Osteoblast (primary cell): ENCODE measurements at regions not wholly inside any gene's neighbourhood (a gene's known extent, or its start where the extent isn't known, plus 50 kb on each side); places are given as distances from the start of the nearest gene placed in this dataset.

Experiments
- DNase-seq: peaks from one replicate; pipeline ENCODE4 v3.0.0; 2011; ENCODE audit warnings: low spot score, mixed read lengths; ENCODE audit not compliant: insufficient read length; ENCODE audit errors: missing footprints
- H2AFZ ChIP-seq: 2 replicates; pipeline ENCODE4 v1.6.0; 2011; ENCODE audit warnings: mild to moderate bottlenecking, low read length
- H3K27ac ChIP-seq: 2 replicates; pipeline ENCODE4 v1.5.1; 2011; ENCODE audit warnings: mild to moderate bottlenecking, low read depth, low read length, moderate library complexity
- H3K27me3 ChIP-seq: 2 replicates; pipeline ENCODE4 v1.6.0; 2012; ENCODE audit warnings: mild to moderate bottlenecking, control low read depth, inconsistent platforms, low read length, moderate library complexity; ENCODE audit not compliant: insufficient read depth
- H3K36me3 ChIP-seq: 2 replicates; pipeline ENCODE4 v1.5.1; 2011; ENCODE audit warnings: mild to moderate bottlenecking, low read length, control low read depth, moderate library complexity; ENCODE audit not compliant: insufficient read depth
- H3K4me1 ChIP-seq: 2 replicates; pipeline ENCODE4 v1.5.1; 2011; ENCODE audit warnings: mild to moderate bottlenecking, low read length, control low read depth, moderate library complexity; ENCODE audit not compliant: insufficient read depth
- H3K4me2 ChIP-seq: 2 replicates; pipeline ENCODE4 v1.6.0; 2011; ENCODE audit warnings: mild to moderate bottlenecking, low read length; ENCODE audit not compliant: insufficient read depth
- H3K4me3 ChIP-seq: fragments of 200-600 bp; sonication (generic); 3 replicates; pipeline ENCODE4 v1.5.1; 2012; ENCODE audit warnings: mild to moderate bottlenecking, low read length, inconsistent platforms; ENCODE audit not compliant: insufficient read depth
- H3K79me2 ChIP-seq: 2 replicates; pipeline ENCODE4 v1.6.0; 2012; ENCODE audit warnings: mild to moderate bottlenecking, low read length, control low read depth, inconsistent platforms; ENCODE audit not compliant: insufficient read depth
- H3K9me3 ChIP-seq: 2 replicates; pipeline ENCODE4 v1.5.1; 2011; ENCODE audit warnings: low read depth, low read length, control low read depth
- H4K20me1 ChIP-seq: 2 replicates; pipeline ENCODE4 v1.6.0; 2012; ENCODE audit warnings: mild to moderate bottlenecking, low read length, control low read depth; ENCODE audit not compliant: insufficient read depth
- CTCF ChIP-seq: IDR thresholded peaks from 2 replicates; pipeline ENCODE4 v1.5.1; 2011; ENCODE audit warnings: mild to moderate bottlenecking, low read depth, low read length, moderate library complexity; ENCODE audit errors: extremely low read depth

GRCh38 chr12:90023207-90023900, 314.7 kb upstream of the ATP2B1 start:
- H3K4me2 ChIP-seq, result no peak overlapping the region
- H3K4me1 ChIP-seq, result peaks cover 4% of the 10 kb centered on the region
- H3K9me3 ChIP-seq, result no peaks in the 10 kb centered on the region
- DNase-seq, result no peak
- no peak overlapping the region for H3K27ac ChIP-seq
- no peaks in the 10 kb centered on the region for H3K36me3 ChIP-seq
- no peaks in the 10 kb centered on the region for H3K79me2 ChIP-seq
- TF ChIP-seq CTCF, result no peak
- no peaks in the 10 kb centered on the region for H3K27me3 ChIP-seq
- no peak overlapping the region for H2AFZ ChIP-seq
- no peak overlapping the region for H3K4me3 ChIP-seq
- no peaks in the 10 kb centered on the region for H4K20me1 ChIP-seq

GRCh38 chr12:90021795-90022440, 313.3 kb upstream of the ATP2B1 start:
- Histone ChIP-seq H3K27me3 (no peaks in the 10 kb centered on the region), H4K20me1 (no peaks in the 10 kb centered on the region), H3K27ac (no peak overlapping the region), H3K4me1 (no peaks in the 10 kb centered on the region), H3K4me2 (no peak overlapping the region), H3K4me3 (no peak overlapping the region), H2AFZ (no peak overlapping the region), H3K9me3 (no peaks in the 10 kb centered on the region), H3K36me3 (no peaks in the 10 kb centered on the region), H3K79me2 (no peaks in the 10 kb centered on the region)
- TF ChIP-seq CTCF, result no peak
- DNase-seq, result no peak

- H3K36me3 ChIP-seq, result no peaks in the 10 kb centered on the region
- no peak overlapping the region for H3K4me2 ChIP-seq
- H3K79me2 ChIP-seq, result no peaks in the 10 kb centered on the region
- H3K27me3 ChIP-seq, result no peaks in the 10 kb centered on the region
- no peak overlapping the region for H2AFZ ChIP-seq
- no peaks in the 10 kb centered on the region for H4K20me1 ChIP-seq
- TF ChIP-seq CTCF, result no peak
- no peak for DNase-seq
- no peaks in the 10 kb centered on the region for H3K4me1 ChIP-seq
- no peak overlapping the region for H3K4me3 ChIP-seq
- H3K9me3 ChIP-seq, result no peaks in the 10 kb centered on the region
- H3K27ac ChIP-seq, result no peak overlapping the region
These were observed 312.2 kb upstream of the ATP2B1 start for GRCh38 chr12:90020881-90021280.

- no peaks in the 10 kb centered on the region for H3K79me2 ChIP-seq
- TF ChIP-seq CTCF, result no peak
These were observed 311.8 kb upstream of the ATP2B1 start for GRCh38 chr12:90020436-90020835.

More at GRCh38 chr12:90020436-90020835, 311.8 kb upstream of the ATP2B1 start:
- DNase-seq, result no peak
- no peaks in the 10 kb centered on the region for H4K20me1 ChIP-seq
- H3K27me3 ChIP-seq, result no peaks in the 10 kb centered on the region
- no peak overlapping the region for H3K4me3 ChIP-seq
- H3K36me3 ChIP-seq, result no peaks in the 10 kb centered on the region
- H3K27ac ChIP-seq, result no peak overlapping the region
- peaks cover 4% of the 10 kb centered on the region for H3K4me1 ChIP-seq
- no peaks in the 10 kb centered on the region for H3K9me3 ChIP-seq
- no peak overlapping the region for H2AFZ ChIP-seq
- H3K4me2 ChIP-seq, result no peak overlapping the region
